GM12874 (cell line): ENCODE measurements at regions not wholly inside any gene's neighbourhood (a gene's known extent, or its start where the extent isn't known, plus 50 kb on each side); places are given as distances from the start of the nearest gene placed in this dataset.

Experiments
- CTCF ChIP-seq: IDR thresholded peaks from 2 replicates; pipeline ENCODE4 v1.5.1; 2011; ENCODE audit warnings: low read depth, mild to moderate bottlenecking, control low read depth, low read length, moderate library complexity; ENCODE audit not compliant: insufficient read depth

GRCh38 chrX:117610806-117611205 lies 505.8 kb downstream of the KLHL13 start:
- no peak for TF ChIP-seq CTCF

GRCh38 chrX:117610049-117610448 lies 506.6 kb downstream of the KLHL13 start:
- TF ChIP-seq CTCF: no peak

GRCh38 chrX:117607561-117607960 lies 509.0 kb downstream of the KLHL13 start:
- no peak for TF ChIP-seq CTCF

- no peak for TF ChIP-seq CTCF
Observed at GRCh38 chrX:117570160-117570559, 546.5 kb downstream of the KLHL13 start.

GRCh38 chrX:117568238-117568637 lies 548.4 kb downstream of the KLHL13 start:
- TF ChIP-seq CTCF: no peak

- no peak for TF ChIP-seq CTCF
Observed at GRCh38 chrX:117543885-117544284, 572.7 kb downstream of the KLHL13 start.

- no peak for TF ChIP-seq CTCF
Observed at GRCh38 chrX:117539090-117539418, 577.6 kb downstream of the KLHL13 start.
